GM12891 (cell line): ENCODE measurements at regions not wholly inside any gene's neighbourhood (a gene's known extent, or its start where the extent isn't known, plus 50 kb on each side); places are given as distances from the start of the nearest gene placed in this dataset.

Experiments used
- POLR2A ChIP-seq: IDR thresholded peaks from 2 replicates; pipeline ENCODE4 v1.6.1; 2011; ENCODE audit warnings: low read depth, low read length, control low read depth
- SPI1 ChIP-seq: IDR thresholded peaks from 2 replicates; pipeline ENCODE4 v1.6.1; 2011; ENCODE audit warnings: low read depth, low read length, control low read depth

- TF ChIP-seq SPI1: no peak
- no peak for TF ChIP-seq POLR2A
These were observed 184.6 kb upstream of the MEX3C start for GRCh38 chr18:51382081-51382480.
